Liver (tissue), 8 donors: ENCODE measurements at regions not wholly inside any gene's neighbourhood (a gene's known extent, or its start where the extent isn't known, plus 50 kb on each side); places are given as distances from the start of the nearest gene placed in this dataset.

Experiments used
- DNase-seq: peaks from one replicate; pipeline ENCODE4 v3.0.0-alpha.2; 2017; ENCODE audit warnings: low spot score
- H3K27ac ChIP-seq, 2 donors: one replicate each; pipeline ENCODE4 v1.7.0; 2013; ENCODE audit warnings: inconsistent platforms in 2 of 2, low read length in 2 of 2, control low read depth in 1 of 2, low read depth in 1 of 2, mild to moderate bottlenecking in 1 of 2
- H3K27me3 ChIP-seq, 4 donors: one replicate each; pipeline versions ENCODE4 v1.6.1 to v1.7.0; 2013; ENCODE audit warnings: low read length in 3 of 4, inconsistent platforms in 1 of 4, mild to moderate bottlenecking in 1 of 4, moderate library complexity in 1 of 4; ENCODE audit not compliant: control insufficient read depth in 4 of 4, insufficient read depth in 4 of 4
- H3K36me3 ChIP-seq, 4 donors: one replicate each; pipeline versions ENCODE4 v1.6.1 to v1.7.0; 2013; ENCODE audit warnings: low read length in 3 of 4, mild to moderate bottlenecking in 3 of 4, low read depth in 1 of 4, moderate library complexity in 1 of 4; ENCODE audit not compliant: control insufficient read depth in 4 of 4, insufficient read depth in 3 of 4
- H3K4me1 ChIP-seq, 4 donors: one replicate each; pipeline versions ENCODE4 v1.6.1 to v1.7.0; 2013; ENCODE audit warnings: low read length in 3 of 4, mild to moderate bottlenecking in 3 of 4, moderate library complexity in 1 of 4; ENCODE audit not compliant: control insufficient read depth in 4 of 4, insufficient read depth in 4 of 4
- H3K4me3 ChIP-seq, 3 donors: one replicate each; pipeline versions ENCODE4 v1.6.1 to v1.7.0; 2013; ENCODE audit warnings: low read length in 3 of 3, control low read depth in 1 of 3, low read depth in 1 of 3, mild to moderate bottlenecking in 1 of 3
- H3K9ac ChIP-seq, 2 donors: one replicate each; pipeline ENCODE4 v1.7.0; 2013; ENCODE audit warnings: low read length in 2 of 2, mild to moderate bottlenecking in 2 of 2, moderate library complexity in 2 of 2, control low read depth in 1 of 2, low read depth in 1 of 2
- H3K9me3 ChIP-seq, 4 donors: one replicate each; pipeline versions ENCODE4 v1.6.1 to v1.7.0; 2013; ENCODE audit warnings: low read length in 3 of 4; ENCODE audit not compliant: control insufficient read depth in 4 of 4
- ATF3 ChIP-seq: IDR thresholded peaks from 2 replicates; pipeline ENCODE4 v1.6.1; 2016; ENCODE audit warnings: antibody characterized with exemption
- CTCF ChIP-seq: fragments of 150-350 bp; IDR thresholded peaks from 2 replicates; pipeline ENCODE4 v1.5.1; 2017; ENCODE audit warnings: improper control_type of control experiment, low read depth, low read length; ENCODE audit not compliant: missing input control
- EGR1 ChIP-seq, 2 donors: IDR thresholded peaks; 2 replicates each; pipeline ENCODE4 v1.6.1; 2016 to 2018; ENCODE audit warnings: antibody characterized with exemption in 2 of 2, low read depth in 2 of 2
- FOXA1 ChIP-seq: IDR thresholded peaks from 2 replicates; pipeline ENCODE4 v1.6.1; 2016; ENCODE audit warnings: antibody characterized with exemption
- FOXA2 ChIP-seq: IDR thresholded peaks from 2 replicates; pipeline ENCODE4 v1.6.1; 2016; ENCODE audit warnings: antibody characterized with exemption
- HNF4G ChIP-seq: IDR thresholded peaks from 2 replicates; pipeline ENCODE4 v1.6.1; 2016; ENCODE audit warnings: antibody characterized with exemption
- JUND ChIP-seq, 2 donors: IDR thresholded peaks; 2 replicates each; pipeline ENCODE4 v1.6.1; 2016; ENCODE audit warnings: antibody characterized with exemption in 2 of 2
- MAX ChIP-seq: IDR thresholded peaks from 2 replicates; pipeline ENCODE4 v1.6.1; 2016; ENCODE audit warnings: antibody characterized with exemption
- RAD21 ChIP-seq, 2 donors: IDR thresholded peaks; 2 replicates each; pipeline ENCODE4 v1.6.1; 2016; ENCODE audit warnings: antibody characterized with exemption in 2 of 2, mild to moderate bottlenecking in 2 of 2
- REST ChIP-seq: IDR thresholded peaks from 2 replicates; pipeline ENCODE4 v1.6.1; 2016; ENCODE audit warnings: antibody characterized with exemption, mild to moderate bottlenecking
- RXRA ChIP-seq, 2 donors: IDR thresholded peaks; 2 replicates each; pipeline ENCODE4 v1.6.1; 2017 to 2018; ENCODE audit warnings: antibody characterized with exemption in 2 of 2, mild to moderate bottlenecking in 1 of 2
- YY1 ChIP-seq: IDR thresholded peaks from 2 replicates; pipeline ENCODE4 v1.6.1; 2016; ENCODE audit warnings: antibody characterized with exemption, mild to moderate bottlenecking
- ZBTB33 ChIP-seq: IDR thresholded peaks from 2 replicates; pipeline ENCODE4 v1.6.1; 2016; ENCODE audit warnings: antibody characterized with exemption
- whole genome bisulfite sequencing: extraction: QIAGEN DNeasy Blood & Tissue Kit; methylation state at CpG from one replicate; pipeline ENCODE4 v1.1.7; 2013; 5-methylcytosine and 5-hydroxymethylcytosine counted together
- donor health status: healthy.
- donor health status: healthy.
- donor health status: healthy.
- donor health status: healthy.
- donor health status: healthy.

- no peak overlapping the region for H3K4me3 ChIP-seq
- no peak overlapping the region for H3K27ac ChIP-seq
- H3K4me1 ChIP-seq, result no peaks in the 10 kb centered on the region
- WGBS, result 33% methylated on average over 1 of the region's 1 CpG
- no peak for DNase-seq
- TF ChIP-seq MAX (no peak), ATF3 (no peak), ZBTB33 (no peak), FOXA1 (no peak), RXRA (IDR thresholded peaks at IDR 0.05) (no peak), EGR1 (IDR thresholded peaks at IDR 0.05; ENCODE audit: low read depth in 2 of 2) (no peak), RAD21 (IDR thresholded peaks at IDR 0.05) (no peak), REST (no peak)
- H3K27me3 ChIP-seq, result no peaks in the 10 kb centered on the region
- H3K36me3 ChIP-seq, result no peaks in the 10 kb centered on the region
- H3K9ac ChIP-seq, result no peak overlapping the region
- H3K9me3 ChIP-seq, result no peaks in the 10 kb centered on the region
These were observed 90.3 kb upstream of the GK2 start for GRCh38 chr4:79498282-79498681.

- H3K4me1 ChIP-seq, result no peaks in the 10 kb centered on the region
- no peak overlapping the region for H3K4me3 ChIP-seq
- no peak for DNase-seq
- TF ChIP-seq HNF4G, result no peak
- TF ChIP-seq EGR1 (IDR thresholded peaks at IDR 0.05; ENCODE audit: low read depth in 2 of 2), result no peak
- TF ChIP-seq JUND (IDR thresholded peaks at IDR 0.05), result no peak
- no peak for TF ChIP-seq YY1
- TF ChIP-seq CTCF, result no peak
- no peak for TF ChIP-seq FOXA2
- TF ChIP-seq FOXA1, result no peak
- H3K9me3 ChIP-seq, result no peaks in the 10 kb centered on the region
- no peaks in the 10 kb centered on the region for H3K36me3 ChIP-seq
- H3K27me3 ChIP-seq, result peaks cover 0 to 2% (median 0%) of the 10 kb centered on the region in 4 donors
- 92% methylated on average over 1 of the region's 1 CpG for WGBS
- no peak overlapping the region for H3K9ac ChIP-seq
- no peak overlapping the region for H3K27ac ChIP-seq
These were observed 89.0 kb upstream of the GK2 start for GRCh38 chr4:79497001-79497400.
